ENCODE measurements at regions not wholly inside any gene's neighbourhood (a gene's known extent, or its start where the extent isn't known, plus 50 kb on each side); places are given as distances from the start of the nearest gene placed in this dataset.

DNA sequence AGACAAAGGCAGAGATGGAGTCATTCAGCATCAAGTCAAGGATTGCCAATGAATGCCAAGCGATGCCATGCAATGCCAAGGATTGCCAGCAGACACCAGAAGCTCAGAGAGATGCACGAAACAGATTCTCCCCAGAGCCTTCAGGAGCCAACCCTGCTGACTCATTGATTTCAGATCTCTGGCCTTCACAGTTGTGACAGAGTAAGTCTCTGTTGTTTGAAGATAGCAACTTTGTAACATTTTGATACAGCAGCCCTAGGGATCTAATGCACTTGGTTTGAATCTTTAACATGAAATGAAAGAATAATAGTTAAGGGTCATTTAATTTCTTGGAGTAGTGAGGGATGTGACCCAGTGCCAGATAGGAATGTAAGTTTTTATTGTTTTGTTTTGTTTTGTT, 287.4 kb upstream of the RUNX1 start:
- Histone ChIP-seq H3K27ac (replicated peaks) (no peak overlapping the region), H3K4me3 (replicated peaks; ENCODE audit: insufficient read depth, low read length) (no peak overlapping the region), H3K27me3 (ENCODE audit: insufficient read depth, poor library complexity, severe bottlenecking) (no peaks in the 10 kb centered on the region)
- TF ChIP-seq, protein P1, sequence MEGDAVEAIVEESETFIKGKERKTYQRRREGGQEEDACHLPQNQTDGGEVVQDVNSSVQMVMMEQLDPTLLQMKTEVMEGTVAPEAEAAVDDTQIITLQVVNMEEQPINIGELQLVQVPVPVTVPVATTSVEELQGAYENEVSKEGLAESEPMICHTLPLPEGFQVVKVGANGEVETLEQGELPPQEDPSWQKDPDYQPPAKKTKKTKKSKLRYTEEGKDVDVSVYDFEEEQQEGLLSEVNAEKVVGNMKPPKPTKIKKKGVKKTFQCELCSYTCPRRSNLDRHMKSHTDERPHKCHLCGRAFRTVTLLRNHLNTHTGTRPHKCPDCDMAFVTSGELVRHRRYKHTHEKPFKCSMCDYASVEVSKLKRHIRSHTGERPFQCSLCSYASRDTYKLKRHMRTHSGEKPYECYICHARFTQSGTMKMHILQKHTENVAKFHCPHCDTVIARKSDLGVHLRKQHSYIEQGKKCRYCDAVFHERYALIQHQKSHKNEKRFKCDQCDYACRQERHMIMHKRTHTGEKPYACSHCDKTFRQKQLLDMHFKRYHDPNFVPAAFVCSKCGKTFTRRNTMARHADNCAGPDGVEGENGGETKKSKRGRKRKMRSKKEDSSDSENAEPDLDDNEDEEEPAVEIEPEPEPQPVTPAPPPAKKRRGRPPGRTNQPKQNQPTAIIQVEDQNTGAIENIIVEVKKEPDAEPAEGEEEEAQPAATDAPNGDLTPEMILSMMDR (IDR thresholded peaks at IDR 0.05; ENCODE audit: insufficient read depth, low read length) = no peak
- TF ChIP-seq, protein P2, sequence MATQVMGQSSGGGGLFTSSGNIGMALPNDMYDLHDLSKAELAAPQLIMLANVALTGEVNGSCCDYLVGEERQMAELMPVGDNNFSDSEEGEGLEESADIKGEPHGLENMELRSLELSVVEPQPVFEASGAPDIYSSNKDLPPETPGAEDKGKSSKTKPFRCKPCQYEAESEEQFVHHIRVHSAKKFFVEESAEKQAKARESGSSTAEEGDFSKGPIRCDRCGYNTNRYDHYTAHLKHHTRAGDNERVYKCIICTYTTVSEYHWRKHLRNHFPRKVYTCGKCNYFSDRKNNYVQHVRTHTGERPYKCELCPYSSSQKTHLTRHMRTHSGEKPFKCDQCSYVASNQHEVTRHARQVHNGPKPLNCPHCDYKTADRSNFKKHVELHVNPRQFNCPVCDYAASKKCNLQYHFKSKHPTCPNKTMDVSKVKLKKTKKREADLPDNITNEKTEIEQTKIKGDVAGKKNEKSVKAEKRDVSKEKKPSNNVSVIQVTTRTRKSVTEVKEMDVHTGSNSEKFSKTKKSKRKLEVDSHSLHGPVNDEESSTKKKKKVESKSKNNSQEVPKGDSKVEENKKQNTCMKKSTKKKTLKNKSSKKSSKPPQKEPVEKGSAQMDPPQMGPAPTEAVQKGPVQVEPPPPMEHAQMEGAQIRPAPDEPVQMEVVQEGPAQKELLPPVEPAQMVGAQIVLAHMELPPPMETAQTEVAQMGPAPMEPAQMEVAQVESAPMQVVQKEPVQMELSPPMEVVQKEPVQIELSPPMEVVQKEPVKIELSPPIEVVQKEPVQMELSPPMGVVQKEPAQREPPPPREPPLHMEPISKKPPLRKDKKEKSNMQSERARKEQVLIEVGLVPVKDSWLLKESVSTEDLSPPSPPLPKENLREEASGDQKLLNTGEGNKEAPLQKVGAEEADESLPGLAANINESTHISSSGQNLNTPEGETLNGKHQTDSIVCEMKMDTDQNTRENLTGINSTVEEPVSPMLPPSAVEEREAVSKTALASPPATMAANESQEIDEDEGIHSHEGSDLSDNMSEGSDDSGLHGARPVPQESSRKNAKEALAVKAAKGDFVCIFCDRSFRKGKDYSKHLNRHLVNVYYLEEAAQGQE (IDR thresholded peaks at IDR 0.05; ENCODE audit: insufficient replicate concordance, low read depth) = no peak
- TF ChIP-seq SPI1 (IDR thresholded peaks at IDR 0.05; ENCODE audit: borderline replicate concordance, low read depth) (no peak), POLR2AphosphoS5 (IDR thresholded peaks at IDR 0.05; ENCODE audit: low read depth) (no peak), GABPA (IDR thresholded peaks at IDR 0.05; ENCODE audit: low read depth) (no peak)
- no peak for DNase-seq (ENCODE audit: low read depth in 1 of 2, low spot score in 1 of 2)

- TF ChIP-seq SPI1 (IDR thresholded peaks at IDR 0.05; ENCODE audit: borderline replicate concordance, low read depth) = no peak
- TF ChIP-seq POLR2AphosphoS5 (IDR thresholded peaks at IDR 0.05; ENCODE audit: low read depth) = no peak
- TF ChIP-seq, protein P1 (IDR thresholded peaks at IDR 0.05; ENCODE audit: insufficient read depth, low read length) = no peak
- TF ChIP-seq GABPA (IDR thresholded peaks at IDR 0.05; ENCODE audit: low read depth) = no peak
- TF ChIP-seq, protein P2 (IDR thresholded peaks at IDR 0.05; ENCODE audit: insufficient replicate concordance, low read depth) = no peak
- H3K4me3 ChIP-seq (replicated peaks; ENCODE audit: insufficient read depth, low read length) = no peak overlapping the region
- H3K27me3 ChIP-seq (ENCODE audit: insufficient read depth, poor library complexity, severe bottlenecking) = no peaks in the 10 kb centered on the region
- no peak overlapping the region for H3K27ac ChIP-seq (replicated peaks)
- no peak for DNase-seq (ENCODE audit: low read depth in 1 of 2, low spot score in 1 of 2)
Observed at GRCh38 chr21:35335951-35336446, 286.9 kb upstream of the RUNX1 start.

GRCh38 chr21:35333831-35334618, 284.9 kb upstream of the RUNX1 start:
- no peaks in the 10 kb centered on the region for H3K27me3 ChIP-seq (ENCODE audit: insufficient read depth, poor library complexity, severe bottlenecking)
- no peak overlapping the region for H3K4me3 ChIP-seq (replicated peaks; ENCODE audit: insufficient read depth, low read length)
- TF ChIP-seq, protein P2 (IDR thresholded peaks at IDR 0.05; ENCODE audit: insufficient replicate concordance, low read depth) = no peak
- peak; percentile 79; the same call in 1 of the 2 replicates for TF ChIP-seq SPI1 (IDR thresholded peaks at IDR 0.05; ENCODE audit: borderline replicate concordance, low read depth)
- TF ChIP-seq, protein P1 (IDR thresholded peaks at IDR 0.05; ENCODE audit: insufficient read depth, low read length) = no peak
- peak in 1 of 2 experiments; percentile 72 for DNase-seq (ENCODE audit: low read depth in 1 of 2, low spot score in 1 of 2)
- H3K27ac ChIP-seq (replicated peaks) = no peak overlapping the region

All from HL-60 (cell line).